Immature natural killer cell (primary cell): ENCODE measurements at regions not wholly inside any gene's neighbourhood (a gene's known extent, or its start where the extent isn't known, plus 50 kb on each side); places are given as distances from the start of the nearest gene placed in this dataset.
"Not testable (repeated sequence)": the region's sequence is repeated elsewhere in the genome, so short reads cannot be mapped to it uniquely, and the experiment has no call there.

ENCODE experiments used
- DNase-seq, 3 donors: peaks; one replicate each; pipeline ENCODE4 v3.0.0; 2022; ENCODE audit warnings: mixed read lengths in 1 of 3
- H3K27ac Mint-ChIP-seq, 6 donors: one replicate each; pipeline ENCODE4 v1.8.0; 2020; ENCODE audit warnings: mixed read lengths in 6 of 6, mild to moderate bottlenecking in 5 of 6, inconsistent platforms in 4 of 6, moderate library complexity in 3 of 6
- H3K27me3 Mint-ChIP-seq, 3 donors: one replicate each; pipeline ENCODE4 v1.8.0; 2020 to 2021; ENCODE audit warnings: low read depth in 3 of 3, mild to moderate bottlenecking in 3 of 3, mixed read lengths in 3 of 3, moderate library complexity in 3 of 3, inconsistent platforms in 1 of 3
- H3K36me3 Mint-ChIP-seq, 3 donors: one replicate each; pipeline ENCODE4 v1.8.0; 2020; ENCODE audit warnings: mixed read lengths in 3 of 3, inconsistent platforms in 2 of 3, mild to moderate bottlenecking in 2 of 3
- H3K4me1 Mint-ChIP-seq, 2 donors: one replicate each; pipeline ENCODE4 v1.8.0; 2020; ENCODE audit warnings: inconsistent platforms in 2 of 2, mild to moderate bottlenecking in 2 of 2, mixed read lengths in 2 of 2, moderate library complexity in 1 of 2
- H3K4me3 Mint-ChIP-seq, 5 donors: one replicate each; pipeline ENCODE4 v1.8.0; 2020; ENCODE audit warnings: mild to moderate bottlenecking in 5 of 5, mixed read lengths in 5 of 5, inconsistent platforms in 3 of 5, moderate library complexity in 3 of 5
- H3K9me3 Mint-ChIP-seq, 6 donors: one replicate each; pipeline ENCODE4 v1.8.0; 2020; ENCODE audit warnings: mild to moderate bottlenecking in 6 of 6, mixed read lengths in 6 of 6, inconsistent platforms in 4 of 6, moderate library complexity in 3 of 6

GRCh38 chr1:56125316-56125715 lies 454.0 kb downstream of the PLPP3 start:
- H3K4me3 Mint-ChIP-seq: no peak overlapping the region
- H3K27me3 Mint-ChIP-seq: peaks cover 0 to 5% (median 5%) of the 10 kb centered on the region in 3 donors
- H3K36me3 Mint-ChIP-seq: peaks cover 0 to 4% (median 0%) of the 10 kb centered on the region in 3 donors
- no peaks in the 10 kb centered on the region for H3K4me1 Mint-ChIP-seq
- peaks cover 0 to 11% (median 5%) of the 10 kb centered on the region in 6 donors for H3K9me3 Mint-ChIP-seq
- DNase-seq: no peak
- H3K27ac Mint-ChIP-seq: no peak overlapping the region

- H3K4me3 Mint-ChIP-seq: no peak overlapping the region
- H3K9me3 Mint-ChIP-seq: peaks cover 0 to 11% (median 2%) of the 10 kb centered on the region in 6 donors
- no peak overlapping the region for H3K27ac Mint-ChIP-seq
- no peaks in the 10 kb centered on the region for H3K4me1 Mint-ChIP-seq
- DNase-seq: no peak
- peaks cover 0 to 5% (median 3%) of the 10 kb centered on the region in 3 donors for H3K27me3 Mint-ChIP-seq
- peaks cover 0 to 4% (median 0%) of the 10 kb centered on the region in 3 donors for H3K36me3 Mint-ChIP-seq
Observed at GRCh38 chr1:56123826-56124225, 455.5 kb downstream of the PLPP3 start.

GRCh38 chr1:56123421-56123820 lies 455.9 kb downstream of the PLPP3 start:
- H3K4me3 Mint-ChIP-seq: no peak overlapping the region
- DNase-seq: no peak
- H3K4me1 Mint-ChIP-seq: no peaks in the 10 kb centered on the region
- H3K27me3 Mint-ChIP-seq: peaks cover 0 to 5% (median 3%) of the 10 kb centered on the region in 3 donors
- H3K27ac Mint-ChIP-seq: no peak overlapping the region
- peaks cover 0 to 4% (median 0%) of the 10 kb centered on the region in 3 donors for H3K36me3 Mint-ChIP-seq
- H3K9me3 Mint-ChIP-seq: peaks cover 0 to 11% (median 2%) of the 10 kb centered on the region in 6 donors

- H3K36me3 Mint-ChIP-seq: no peaks in the 10 kb centered on the region
- peaks cover 0 to 11% (median 5%) of the 10 kb centered on the region in 6 donors for H3K9me3 Mint-ChIP-seq
- H3K4me1 Mint-ChIP-seq: no peaks in the 10 kb centered on the region
- peaks cover 0 to 6% (median 3%) of the 10 kb centered on the region in 3 donors for H3K27me3 Mint-ChIP-seq
- no peak for DNase-seq
- H3K27ac Mint-ChIP-seq: no peak overlapping the region
- no peak overlapping the region for H3K4me3 Mint-ChIP-seq
Observed at GRCh38 chr1:56120021-56120420, 459.3 kb downstream of the PLPP3 start.

GRCh38 chr1:56118676-56119075 lies 460.7 kb downstream of the PLPP3 start:
- not testable (repeated sequence) for H3K4me3 Mint-ChIP-seq, H3K27ac Mint-ChIP-seq, H3K36me3 Mint-ChIP-seq, DNase-seq, H3K27me3 Mint-ChIP-seq, H3K4me1 Mint-ChIP-seq
- peaks cover 0 to 11% (median 5%) of the 10 kb centered on the region in 6 donors for H3K9me3 Mint-ChIP-seq

GRCh38 chr1:56115701-56116100 lies 463.7 kb downstream of the PLPP3 start:
- H3K4me3 Mint-ChIP-seq: no peak overlapping the region
- peaks cover 0 to 5% (median 3%) of the 10 kb centered on the region in 3 donors for H3K27me3 Mint-ChIP-seq
- H3K4me1 Mint-ChIP-seq: no peaks in the 10 kb centered on the region
- DNase-seq: no peak
- no peak overlapping the region for H3K27ac Mint-ChIP-seq
- no peaks in the 10 kb centered on the region for H3K36me3 Mint-ChIP-seq
- H3K9me3 Mint-ChIP-seq: peaks cover 0 to 5% (median 2%) of the 10 kb centered on the region in 6 donors

GRCh38 chr1:56113679-56114078 lies 465.7 kb downstream of the PLPP3 start:
- Mint-ChIP-seq H3K27me3 (peaks cover 2 to 5% (median 3%) of the 10 kb centered on the region in 3 donors), H3K4me3 (no peak overlapping the region), H3K27ac (no peak overlapping the region), H3K36me3 (no peaks in the 10 kb centered on the region), H3K9me3 (peaks cover 0 to 5% (median 2%) of the 10 kb centered on the region in 6 donors), H3K4me1 (no peaks in the 10 kb centered on the region)
- DNase-seq: no peak

GRCh38 chr1:56107275-56107638 lies 472.1 kb downstream of the PLPP3 start:
- H3K4me3 Mint-ChIP-seq: no peak overlapping the region
- peaks cover 0 to 11% (median 2%) of the 10 kb centered on the region in 6 donors for H3K9me3 Mint-ChIP-seq
- H3K4me1 Mint-ChIP-seq: no peaks in the 10 kb centered on the region
- H3K36me3 Mint-ChIP-seq: no peaks in the 10 kb centered on the region
- peaks cover 2 to 6% (median 5%) of the 10 kb centered on the region in 3 donors for H3K27me3 Mint-ChIP-seq
- no peak overlapping the region for H3K27ac Mint-ChIP-seq
- no peak for DNase-seq

- Mint-ChIP-seq H3K27ac (no peak overlapping the region), H3K4me1 (no peaks in the 10 kb centered on the region), H3K9me3 (peaks cover 0 to 11% (median 2%) of the 10 kb centered on the region in 6 donors), H3K27me3 (peaks cover 2 to 5% (median 3%) of the 10 kb centered on the region in 3 donors), H3K4me3 (no peak overlapping the region), H3K36me3 (no peaks in the 10 kb centered on the region)
- DNase-seq: no peak
Observed at GRCh38 chr1:56106531-56107274, 472.7 kb downstream of the PLPP3 start.

GRCh38 chr1:56105397-56105796 lies 474.0 kb downstream of the PLPP3 start:
- no peak overlapping the region for H3K27ac Mint-ChIP-seq
- peaks cover 2 to 5% (median 3%) of the 10 kb centered on the region in 3 donors for H3K27me3 Mint-ChIP-seq
- no peak overlapping the region for H3K4me3 Mint-ChIP-seq
- DNase-seq: no peak
- H3K9me3 Mint-ChIP-seq: peaks cover 0 to 11% (median 2%) of the 10 kb centered on the region in 6 donors
- H3K36me3 Mint-ChIP-seq: no peaks in the 10 kb centered on the region
- no peaks in the 10 kb centered on the region for H3K4me1 Mint-ChIP-seq

GRCh38 chr1:56099766-56100265 lies 479.5 kb downstream of the PLPP3 start:
- no peaks in the 10 kb centered on the region for H3K36me3 Mint-ChIP-seq
- H3K9me3 Mint-ChIP-seq: peaks cover 0 to 4% (median 2%) of the 10 kb centered on the region in 6 donors
- DNase-seq: no peak
- no peaks in the 10 kb centered on the region for H3K4me1 Mint-ChIP-seq
- H3K27me3 Mint-ChIP-seq: peaks cover 0 to 7% (median 0%) of the 10 kb centered on the region in 3 donors
- H3K27ac Mint-ChIP-seq: no peak overlapping the region
- no peak overlapping the region for H3K4me3 Mint-ChIP-seq

- H3K27ac Mint-ChIP-seq: no peak overlapping the region
- no peak overlapping the region for H3K4me3 Mint-ChIP-seq
- H3K4me1 Mint-ChIP-seq: no peaks in the 10 kb centered on the region
- H3K9me3 Mint-ChIP-seq: peaks cover 0 to 2% (median under 1%) of the 10 kb centered on the region in 6 donors
- DNase-seq: no peak
- peaks cover 0 to 5% (median 0%) of the 10 kb centered on the region in 3 donors for H3K27me3 Mint-ChIP-seq
- no peaks in the 10 kb centered on the region for H3K36me3 Mint-ChIP-seq
Observed at GRCh38 chr1:56098946-56099345, 480.4 kb downstream of the PLPP3 start.

GRCh38 chr1:56097713-56098112 lies 481.6 kb downstream of the PLPP3 start:
- Mint-ChIP-seq H3K27me3 (peaks cover 0 to 3% (median 2%) of the 10 kb centered on the region in 3 donors), H3K4me3 (no peak overlapping the region), H3K27ac (no peak overlapping the region), H3K9me3 (peaks cover 0 to 2% (median under 1%) of the 10 kb centered on the region in 6 donors), H3K36me3 (no peaks in the 10 kb centered on the region), H3K4me1 (no peaks in the 10 kb centered on the region)
- DNase-seq: no peak
